ENCODE measurements at regions not wholly inside any gene's neighbourhood (a gene's known extent, or its start where the extent isn't known, plus 50 kb on each side); places are given as distances from the start of the nearest gene placed in this dataset.
"Not testable (repeated sequence)": the region's sequence is repeated elsewhere in the genome, so short reads cannot be mapped to it uniquely, and the experiment has no call there.

DNA sequence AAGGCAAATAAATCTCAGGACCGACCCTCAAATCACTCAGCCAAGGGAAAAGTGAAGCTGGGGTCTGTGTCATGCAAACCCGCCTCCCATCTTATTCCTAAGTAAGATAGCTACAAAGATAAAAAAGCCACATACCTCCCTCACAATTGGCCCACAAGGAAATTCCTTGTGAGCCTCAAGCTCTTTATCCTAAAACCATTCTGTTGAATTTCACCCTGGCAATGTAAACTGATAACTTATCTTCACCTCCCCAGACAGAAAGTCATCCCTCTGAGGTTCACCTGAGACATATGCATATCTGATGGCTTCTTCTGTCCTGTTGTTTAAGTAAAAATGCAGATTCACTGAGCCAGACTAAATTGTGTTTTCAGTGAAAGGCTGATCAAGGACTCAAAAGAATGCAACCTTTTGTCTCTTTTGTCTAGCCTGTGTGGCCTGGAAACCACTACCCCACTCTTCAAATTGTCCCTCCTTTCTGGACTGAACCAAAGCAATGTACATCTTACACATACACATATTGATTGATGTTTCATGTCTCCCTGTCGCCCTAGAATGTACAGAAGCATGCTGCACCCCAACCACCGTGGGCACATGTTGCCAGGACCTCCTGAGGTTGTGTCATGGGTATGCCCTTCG, 91.3 kb downstream of the MFAP3L start:
- Histone ChIP-seq H3K4me2 (ENCODE audit: low read length) (no peak overlapping the region), H3K27ac (ENCODE audit: low read depth, low read length, poor library complexity, severe bottlenecking) (no peak overlapping the region), H3K4me1 (ENCODE audit: insufficient read depth, low read length, poor library complexity, severe bottlenecking) (no peaks in the 10 kb centered on the region), H3K9me3 (ENCODE audit: low read length) (no peaks in the 10 kb centered on the region), H2AFZ (ENCODE audit: low read length) (no peak overlapping the region), H3K36me3 (ENCODE audit: insufficient read depth, low read length) (no peaks in the 10 kb centered on the region), H4K20me1 (ENCODE audit: insufficient read depth, low read length) (no peaks in the 10 kb centered on the region), H3K9me2 (ENCODE audit: insufficient read depth, low read length) (no peaks in the 10 kb centered on the region), H3K4me3 (ENCODE audit: low read depth, low read length, poor library complexity, severe bottlenecking) (no peak overlapping the region), H3K79me2 (ENCODE audit: insufficient read depth, low read depth, low read length) (no peaks in the 10 kb centered on the region)
- intact Hi-C loops (cut with micrococcal nuclease; ENCODE audit: unreplicated experiment), result no loop called here
- TF ChIP-seq, protein P1, sequence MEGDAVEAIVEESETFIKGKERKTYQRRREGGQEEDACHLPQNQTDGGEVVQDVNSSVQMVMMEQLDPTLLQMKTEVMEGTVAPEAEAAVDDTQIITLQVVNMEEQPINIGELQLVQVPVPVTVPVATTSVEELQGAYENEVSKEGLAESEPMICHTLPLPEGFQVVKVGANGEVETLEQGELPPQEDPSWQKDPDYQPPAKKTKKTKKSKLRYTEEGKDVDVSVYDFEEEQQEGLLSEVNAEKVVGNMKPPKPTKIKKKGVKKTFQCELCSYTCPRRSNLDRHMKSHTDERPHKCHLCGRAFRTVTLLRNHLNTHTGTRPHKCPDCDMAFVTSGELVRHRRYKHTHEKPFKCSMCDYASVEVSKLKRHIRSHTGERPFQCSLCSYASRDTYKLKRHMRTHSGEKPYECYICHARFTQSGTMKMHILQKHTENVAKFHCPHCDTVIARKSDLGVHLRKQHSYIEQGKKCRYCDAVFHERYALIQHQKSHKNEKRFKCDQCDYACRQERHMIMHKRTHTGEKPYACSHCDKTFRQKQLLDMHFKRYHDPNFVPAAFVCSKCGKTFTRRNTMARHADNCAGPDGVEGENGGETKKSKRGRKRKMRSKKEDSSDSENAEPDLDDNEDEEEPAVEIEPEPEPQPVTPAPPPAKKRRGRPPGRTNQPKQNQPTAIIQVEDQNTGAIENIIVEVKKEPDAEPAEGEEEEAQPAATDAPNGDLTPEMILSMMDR (conservative IDR thresholded peaks at IDR 0.05; ENCODE audit: low read length), result no peak
- no peak for TF ChIP-seq EZH2phosphoT487 (IDR thresholded peaks at IDR 0.05; ENCODE audit: borderline replicate concordance, low read depth, low read length)
- ChIA-PET CTCF (ENCODE audit: unreplicated experiment) (no interaction called here), POLR2A (no interaction called here)
- no TSS peak for BruUV-seq (replicated peaks)
- DNase-seq (ENCODE audit: low spot score), result no peak

DNA sequence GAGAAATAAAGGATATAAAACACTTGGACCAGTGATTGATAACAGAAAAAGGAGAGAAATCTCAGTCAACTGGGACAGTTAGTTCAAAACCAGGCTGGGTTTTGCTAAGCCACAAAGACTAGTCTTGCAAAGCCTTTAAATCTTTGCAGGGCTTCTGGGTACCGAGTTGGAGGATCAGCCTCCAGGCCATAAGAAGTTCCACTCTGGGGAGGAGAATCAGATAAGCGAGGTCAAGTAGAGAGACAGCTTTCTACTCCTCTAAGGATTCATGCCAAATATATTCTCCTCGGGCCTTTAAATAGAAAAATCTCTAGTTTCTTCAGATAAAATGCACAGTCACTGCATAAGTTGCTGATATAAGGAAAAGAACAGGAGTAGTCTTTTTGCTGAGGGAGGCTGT, 92.7 kb downstream of the MFAP3L start:
- Histone ChIP-seq H3K4me3 (ENCODE audit: low read depth, low read length, poor library complexity, severe bottlenecking) (no peak overlapping the region), H3K27ac (ENCODE audit: low read depth, low read length, poor library complexity, severe bottlenecking) (no peak overlapping the region), H4K20me1 (ENCODE audit: insufficient read depth, low read length) (no peaks in the 10 kb centered on the region), H3K4me2 (ENCODE audit: low read length) (no peak overlapping the region), H3K4me1 (ENCODE audit: insufficient read depth, low read length, poor library complexity, severe bottlenecking) (no peaks in the 10 kb centered on the region), H3K36me3 (ENCODE audit: insufficient read depth, low read length) (no peaks in the 10 kb centered on the region), H3K9me2 (ENCODE audit: insufficient read depth, low read length) (no peaks in the 10 kb centered on the region), H2AFZ (ENCODE audit: low read length) (no peak overlapping the region), H3K9me3 (ENCODE audit: low read length) (no peaks in the 10 kb centered on the region), H3K79me2 (ENCODE audit: insufficient read depth, low read depth, low read length) (no peaks in the 10 kb centered on the region)
- no TSS peak for BruUV-seq (replicated peaks)
- POLR2A ChIA-PET, result no interaction called here
- DNase-seq (ENCODE audit: low spot score), result no peak
- CTCF ChIA-PET (ENCODE audit: unreplicated experiment), result no interaction called here
- no peak for TF ChIP-seq EZH2phosphoT487 (IDR thresholded peaks at IDR 0.05; ENCODE audit: borderline replicate concordance, low read depth, low read length)
- TF ChIP-seq, protein P1 (conservative IDR thresholded peaks at IDR 0.05; ENCODE audit: low read length), result no peak
- intact Hi-C loops (cut with micrococcal nuclease; ENCODE audit: unreplicated experiment), result no loop called here

DNA sequence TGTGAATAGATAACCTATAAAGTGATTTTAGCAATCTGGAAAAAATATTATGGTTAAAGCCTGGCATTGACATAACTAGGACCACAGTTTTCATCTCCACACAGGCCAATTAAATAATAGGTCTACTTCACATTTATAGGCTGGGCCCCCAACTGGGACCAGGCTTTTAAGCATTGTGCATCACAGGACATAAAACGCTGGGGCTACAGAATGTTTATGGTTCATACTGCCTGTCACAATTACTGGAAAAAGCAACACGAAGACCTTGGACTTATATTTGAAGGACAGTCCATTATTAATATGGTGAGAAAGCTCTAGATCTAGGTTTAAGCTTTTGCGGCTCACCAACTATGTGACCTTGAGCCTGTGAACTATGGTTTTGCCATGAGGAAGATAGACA, 94.2 kb downstream of the MFAP3L start:
- TF ChIP-seq, protein P1 (conservative IDR thresholded peaks at IDR 0.05; ENCODE audit: low read length), result no peak
- TF ChIP-seq EZH2phosphoT487 (IDR thresholded peaks at IDR 0.05; ENCODE audit: borderline replicate concordance, low read depth, low read length), result no peak
- Histone ChIP-seq H3K9me2 (ENCODE audit: insufficient read depth, low read length) (no peaks in the 10 kb centered on the region), H3K79me2 (ENCODE audit: insufficient read depth, low read depth, low read length) (no peaks in the 10 kb centered on the region), H3K4me3 (ENCODE audit: low read depth, low read length, poor library complexity, severe bottlenecking) (no peak overlapping the region), H3K27ac (ENCODE audit: low read depth, low read length, poor library complexity, severe bottlenecking) (no peak overlapping the region), H3K4me2 (ENCODE audit: low read length) (no peak overlapping the region), H2AFZ (ENCODE audit: low read length) (no peak overlapping the region), H3K4me1 (ENCODE audit: insufficient read depth, low read length, poor library complexity, severe bottlenecking) (no peaks in the 10 kb centered on the region), H4K20me1 (ENCODE audit: insufficient read depth, low read length) (no peaks in the 10 kb centered on the region), H3K9me3 (ENCODE audit: low read length) (no peaks in the 10 kb centered on the region), H3K36me3 (ENCODE audit: insufficient read depth, low read length) (no peaks in the 10 kb centered on the region)
- no TSS peak for BruUV-seq (replicated peaks)
- ChIA-PET POLR2A (no interaction called here), CTCF (ENCODE audit: unreplicated experiment) (no interaction called here)
- DNase-seq (ENCODE audit: low spot score), result no peak
- intact Hi-C loops (cut with micrococcal nuclease; ENCODE audit: unreplicated experiment), result no loop called here

DNA sequence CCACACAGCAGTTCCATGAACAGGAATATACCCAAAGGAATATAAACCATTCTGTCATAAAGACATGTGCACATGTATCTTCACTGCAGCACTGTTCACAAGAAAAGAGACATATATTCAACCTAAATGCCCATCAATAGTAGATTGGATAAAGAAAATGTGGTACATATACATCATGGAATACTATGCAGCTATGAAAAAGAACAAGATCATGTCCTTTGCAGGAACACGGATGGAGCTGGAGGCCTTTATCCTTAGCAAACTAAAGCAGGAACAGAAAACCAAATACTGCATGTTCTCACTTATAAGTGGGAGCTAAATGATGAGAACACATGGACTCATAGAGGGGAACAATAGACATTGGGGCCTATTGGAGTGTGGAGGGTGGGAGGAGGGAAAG, 95.4 kb downstream of the MFAP3L start:
- H3K9me3 ChIP-seq (ENCODE audit: low read length); H4K20me1 ChIP-seq (ENCODE audit: insufficient read depth, low read length); intact Hi-C loops (cut with micrococcal nuclease; ENCODE audit: unreplicated experiment); H3K36me3 ChIP-seq (ENCODE audit: insufficient read depth, low read length); H3K27ac ChIP-seq (ENCODE audit: low read depth, low read length, poor library complexity, severe bottlenecking); H3K4me3 ChIP-seq (ENCODE audit: low read depth, low read length, poor library complexity, severe bottlenecking); CTCF ChIA-PET (ENCODE audit: unreplicated experiment); POLR2A ChIA-PET; H3K4me2 ChIP-seq (ENCODE audit: low read length); H2AFZ ChIP-seq (ENCODE audit: low read length); H3K79me2 ChIP-seq (ENCODE audit: insufficient read depth, low read depth, low read length); DNase-seq (ENCODE audit: low spot score); H3K4me1 ChIP-seq (ENCODE audit: insufficient read depth, low read length, poor library complexity, severe bottlenecking); H3K9me2 ChIP-seq (ENCODE audit: insufficient read depth, low read length); BruUV-seq (replicated peaks): not testable (repeated sequence)

All from OCI-LY7 (cell line).